Hepatocyte (in vitro differentiated cells): ENCODE measurements at regions not wholly inside any gene's neighbourhood (a gene's known extent, or its start where the extent isn't known, plus 50 kb on each side); places are given as distances from the start of the nearest gene placed in this dataset.

Experiments used
- EZH2 ChIP-seq: fragments of 200-600 bp; sonication (generic); IDR thresholded peaks from 2 replicates; pipeline ENCODE4 v1.6.1; 2016; ENCODE audit warnings: antibody characterized with exemption, mild to moderate bottlenecking, borderline replicate concordance
- TF ChIP-seq, protein P1 (sequence below): fragments of 200-600 bp; sonication (generic); IDR thresholded peaks from 2 replicates; pipeline ENCODE4 v1.5.1; 2016; ENCODE audit warnings: antibody characterized with exemption, mild to moderate bottlenecking; ENCODE audit not compliant: poor library complexity

DNA sequence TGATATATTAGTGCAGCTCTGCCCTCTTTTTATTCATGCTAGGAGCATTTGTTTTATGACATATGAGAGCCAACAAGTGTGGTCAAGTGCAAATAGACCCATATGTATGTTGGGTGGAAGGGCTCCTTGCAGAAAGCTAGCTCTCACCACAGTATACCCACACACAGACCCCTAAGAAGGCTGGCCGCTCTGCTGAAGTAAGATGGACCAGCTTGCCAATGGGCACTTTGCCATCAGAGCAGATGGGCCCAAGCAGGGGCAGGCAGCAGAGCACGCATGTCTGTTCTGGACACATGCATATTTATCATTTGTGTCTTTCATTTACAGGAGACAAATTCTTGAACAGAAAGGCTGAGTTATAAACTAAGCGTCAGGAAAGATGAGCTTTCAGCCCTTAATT, 187.5 kb upstream of the DTNA start:
- TF ChIP-seq, protein P1, sequence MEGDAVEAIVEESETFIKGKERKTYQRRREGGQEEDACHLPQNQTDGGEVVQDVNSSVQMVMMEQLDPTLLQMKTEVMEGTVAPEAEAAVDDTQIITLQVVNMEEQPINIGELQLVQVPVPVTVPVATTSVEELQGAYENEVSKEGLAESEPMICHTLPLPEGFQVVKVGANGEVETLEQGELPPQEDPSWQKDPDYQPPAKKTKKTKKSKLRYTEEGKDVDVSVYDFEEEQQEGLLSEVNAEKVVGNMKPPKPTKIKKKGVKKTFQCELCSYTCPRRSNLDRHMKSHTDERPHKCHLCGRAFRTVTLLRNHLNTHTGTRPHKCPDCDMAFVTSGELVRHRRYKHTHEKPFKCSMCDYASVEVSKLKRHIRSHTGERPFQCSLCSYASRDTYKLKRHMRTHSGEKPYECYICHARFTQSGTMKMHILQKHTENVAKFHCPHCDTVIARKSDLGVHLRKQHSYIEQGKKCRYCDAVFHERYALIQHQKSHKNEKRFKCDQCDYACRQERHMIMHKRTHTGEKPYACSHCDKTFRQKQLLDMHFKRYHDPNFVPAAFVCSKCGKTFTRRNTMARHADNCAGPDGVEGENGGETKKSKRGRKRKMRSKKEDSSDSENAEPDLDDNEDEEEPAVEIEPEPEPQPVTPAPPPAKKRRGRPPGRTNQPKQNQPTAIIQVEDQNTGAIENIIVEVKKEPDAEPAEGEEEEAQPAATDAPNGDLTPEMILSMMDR = no peak
- no peak for TF ChIP-seq EZH2
